Cardiac septum (tissue), 1 donor: ENCODE measurements at regions not wholly inside any gene's neighbourhood (a gene's known extent, or its start where the extent isn't known, plus 50 kb on each side); places are given as distances from the start of the nearest gene placed in this dataset.

Experiments used
- DNase-seq: peaks from one replicate; pipeline ENCODE4 v3.0.0-alpha.2; 2020; ENCODE audit warnings: low spot score
- intact Hi-C: fragments of 100-400 bp; cut with DNase I; formaldehyde crosslinking; loops from one replicate; pipeline ENCODE4 v1.14.0; 2022
- donor health status: DM: no; HTN: no; CAD: no.

GRCh38 chr1:87263281-87263680 lies 65.4 kb upstream of the LMO4 start:
- DNase-seq = no peak
- intact Hi-C loops = no loop called here

- intact Hi-C loops = no loop called here
- no peak for DNase-seq
Observed at GRCh38 chr1:87263785-87264184, 64.9 kb upstream of the LMO4 start.

DNA sequence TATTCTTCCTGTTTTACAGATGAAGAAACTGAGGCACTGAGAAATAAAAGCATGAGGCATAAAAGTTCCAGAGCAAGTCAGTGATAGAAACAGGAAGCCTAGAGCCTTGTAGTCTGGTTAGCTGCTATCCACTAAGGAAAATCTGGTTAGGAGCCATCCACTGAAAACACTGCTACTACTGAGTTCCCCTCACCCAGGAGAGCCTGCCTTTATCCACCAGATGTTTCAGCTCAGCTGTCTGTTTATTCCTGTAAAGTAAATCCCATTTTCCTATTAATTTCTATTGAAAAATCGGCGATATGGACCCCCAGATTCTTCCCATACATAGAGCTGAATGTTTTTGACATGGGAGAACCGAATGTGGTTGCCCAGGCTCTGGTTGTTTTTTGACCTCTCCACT lies 63.7 kb upstream of the LMO4 start:
- DNase-seq = no peak
- intact Hi-C loops = no loop called here

GRCh38 chr1:87265786-87266185 lies 62.9 kb upstream of the LMO4 start:
- intact Hi-C loops = no loop called here
- DNase-seq = no peak

GRCh38 chr1:87268111-87268510 lies 60.6 kb upstream of the LMO4 start:
- no peak for DNase-seq
- intact Hi-C loops = no loop called here

DNA sequence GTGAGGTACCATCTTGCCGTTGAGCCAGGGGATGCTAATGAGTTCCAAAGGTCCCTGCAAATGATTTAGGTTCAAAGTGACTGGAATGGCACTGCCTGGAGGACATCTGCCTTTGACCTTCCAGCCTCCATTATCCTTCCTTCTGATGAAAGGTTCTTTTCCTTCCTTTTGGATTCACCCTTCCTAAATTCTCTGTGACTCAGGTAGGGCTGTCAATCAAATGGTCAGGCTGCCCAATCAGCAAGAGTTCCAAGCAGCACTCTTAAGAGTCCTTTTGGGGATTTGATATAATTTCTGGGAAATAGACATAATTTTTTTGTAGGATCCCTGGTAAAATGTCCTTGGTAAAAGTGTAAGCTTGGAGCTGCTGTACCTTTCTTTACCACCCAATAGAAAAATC lies 58.8 kb upstream of the LMO4 start:
- DNase-seq = no peak
- intact Hi-C loops = no loop called here

DNA sequence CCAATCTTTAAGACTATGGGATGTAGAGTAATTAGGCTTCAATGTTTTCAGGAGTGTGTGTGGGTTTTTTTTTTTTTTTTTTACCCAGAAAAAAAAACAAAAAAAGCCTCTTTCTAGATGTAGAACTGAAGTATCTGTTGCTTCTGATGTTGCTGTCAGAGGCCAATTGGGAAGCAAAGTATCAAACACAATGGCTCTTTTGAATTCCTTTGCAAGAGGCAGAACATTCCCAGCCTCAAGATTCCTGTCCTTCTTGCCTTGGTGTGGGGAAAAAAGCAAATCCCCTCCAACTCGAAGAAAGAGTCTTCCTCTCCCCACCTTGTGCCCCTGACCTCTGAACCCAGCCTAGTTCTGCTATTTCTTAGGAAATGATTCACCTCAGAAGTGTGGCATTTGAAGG lies 55.4 kb upstream of the LMO4 start:
- intact Hi-C loops = no loop called here

GRCh38 chr1:87274851-87275250 lies 53.8 kb upstream of the LMO4 start:
- intact Hi-C loops = no loop called here
- no peak for DNase-seq

More for the DNA sequence above, 55.4 kb upstream of the LMO4 start:
- no peak for DNase-seq

DNA sequence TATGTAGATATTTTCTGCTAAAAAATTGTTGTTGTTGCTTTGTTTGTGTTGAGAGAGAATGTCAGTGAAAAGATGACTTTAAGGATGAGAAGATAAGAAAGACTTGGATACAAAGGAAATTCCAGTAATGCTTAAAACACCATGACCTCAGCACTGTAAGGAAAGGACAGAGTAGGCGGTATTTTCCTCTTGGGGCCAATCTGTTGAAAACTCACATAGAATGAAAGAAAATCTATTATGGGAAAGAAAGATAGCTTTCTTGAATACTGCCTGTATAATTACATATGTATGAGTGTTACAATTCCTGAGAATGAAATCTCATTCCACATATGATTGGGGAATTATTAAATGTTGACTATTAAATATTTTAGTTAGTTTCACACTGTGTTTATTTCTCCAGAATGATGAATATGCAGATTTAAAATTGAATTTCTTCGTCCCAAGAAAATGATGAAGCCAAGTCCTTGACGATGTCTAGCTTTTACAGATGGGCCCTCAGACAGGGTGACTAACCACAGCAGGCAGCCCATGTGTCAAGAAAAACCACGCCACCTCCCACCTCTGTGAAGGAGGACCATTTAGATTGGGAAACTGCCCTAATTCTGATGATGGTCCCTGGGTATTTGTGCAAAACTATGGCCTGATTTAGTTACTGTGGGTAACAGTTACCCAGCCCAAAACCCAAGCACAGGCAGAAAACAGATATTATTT lies 49.7 kb upstream of the LMO4 start:
- intact Hi-C loops = loop anchor here (1.0 to 2.0 kb wide), 2 partner anchors 53 to 148 kb away; no protein-coding TSS in a partner anchor
- DNase-seq = no peak
